ENCODE measurements at regions not wholly inside any gene's neighbourhood (a gene's known extent, or its start where the extent isn't known, plus 50 kb on each side); places are given as distances from the start of the nearest gene placed in this dataset.

DNA sequence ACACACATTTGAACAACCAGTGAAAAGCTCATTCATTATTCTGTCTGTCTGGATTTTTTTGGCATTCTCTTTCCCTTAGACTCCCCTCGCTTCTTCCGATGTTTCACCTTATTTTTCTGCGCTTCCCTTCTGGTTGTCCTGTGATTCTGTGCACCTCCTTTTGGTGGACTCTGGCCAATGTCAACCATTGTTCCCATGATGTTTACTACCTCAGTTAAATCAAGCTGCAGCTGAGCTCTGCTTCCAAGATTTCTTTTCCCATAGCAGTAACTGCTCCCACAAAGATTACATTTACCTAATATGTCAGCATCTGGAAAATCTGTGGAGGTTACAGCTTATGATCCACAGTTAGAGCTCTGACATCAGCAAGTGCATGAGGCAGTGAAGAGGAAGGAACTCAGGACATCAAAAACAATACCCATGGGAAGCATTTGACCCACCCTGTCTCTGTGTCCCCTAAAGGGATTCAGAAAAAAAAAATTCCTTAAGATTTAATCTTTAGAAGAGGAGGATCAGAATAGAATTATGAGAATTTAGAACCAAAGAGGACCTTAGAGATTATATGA is 69.9 kb upstream of the ADAMTS5 start:
- no peaks in the 10 kb centered on the region for H3K4me1 ChIP-seq (ENCODE audit: insufficient read depth, low read length, poor library complexity, severe bottlenecking)
- intact Hi-C loops (cut with micrococcal nuclease; ENCODE audit: unreplicated experiment): no loop called here
- DNase-seq (ENCODE audit: low spot score): no peak
- no peak overlapping the region for H3K4me3 ChIP-seq (ENCODE audit: low read depth, low read length, poor library complexity, severe bottlenecking)
- H3K27ac ChIP-seq (ENCODE audit: low read depth, low read length, poor library complexity, severe bottlenecking): no peak overlapping the region
- CTCF ChIA-PET: no interaction called here
- POLR2A ChIA-PET (ENCODE audit: low non-redundant PET): no interaction called here
- TF ChIP-seq, protein P1, sequence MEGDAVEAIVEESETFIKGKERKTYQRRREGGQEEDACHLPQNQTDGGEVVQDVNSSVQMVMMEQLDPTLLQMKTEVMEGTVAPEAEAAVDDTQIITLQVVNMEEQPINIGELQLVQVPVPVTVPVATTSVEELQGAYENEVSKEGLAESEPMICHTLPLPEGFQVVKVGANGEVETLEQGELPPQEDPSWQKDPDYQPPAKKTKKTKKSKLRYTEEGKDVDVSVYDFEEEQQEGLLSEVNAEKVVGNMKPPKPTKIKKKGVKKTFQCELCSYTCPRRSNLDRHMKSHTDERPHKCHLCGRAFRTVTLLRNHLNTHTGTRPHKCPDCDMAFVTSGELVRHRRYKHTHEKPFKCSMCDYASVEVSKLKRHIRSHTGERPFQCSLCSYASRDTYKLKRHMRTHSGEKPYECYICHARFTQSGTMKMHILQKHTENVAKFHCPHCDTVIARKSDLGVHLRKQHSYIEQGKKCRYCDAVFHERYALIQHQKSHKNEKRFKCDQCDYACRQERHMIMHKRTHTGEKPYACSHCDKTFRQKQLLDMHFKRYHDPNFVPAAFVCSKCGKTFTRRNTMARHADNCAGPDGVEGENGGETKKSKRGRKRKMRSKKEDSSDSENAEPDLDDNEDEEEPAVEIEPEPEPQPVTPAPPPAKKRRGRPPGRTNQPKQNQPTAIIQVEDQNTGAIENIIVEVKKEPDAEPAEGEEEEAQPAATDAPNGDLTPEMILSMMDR (conservative IDR thresholded peaks at IDR 0.05; ENCODE audit: low read depth, low read length): no peak
- no peak for TF ChIP-seq EZH2 (IDR thresholded peaks at IDR 0.05; ENCODE audit: borderline replicate concordance, low read depth, low read length, poor library complexity, severe bottlenecking)
- BruUV-seq (replicated peaks): no TSS peak
- no peaks in the 10 kb centered on the region for H3K9me3 ChIP-seq (ENCODE audit: low read depth, low read length, poor library complexity, severe bottlenecking)
- H3K27me3 ChIP-seq (replicated peaks; ENCODE audit: insufficient read depth, low read depth, low read length, poor library complexity): no peaks in the 10 kb centered on the region
- H3K36me3 ChIP-seq (ENCODE audit: insufficient read depth, low read length, poor library complexity, severe bottlenecking): no peaks in the 10 kb centered on the region

GRCh38 chr21:27035791-27036190 is 68.9 kb upstream of the ADAMTS5 start:
- Histone ChIP-seq H3K27ac (ENCODE audit: low read depth, low read length, poor library complexity, severe bottlenecking) (no peak overlapping the region), H3K4me1 (ENCODE audit: insufficient read depth, low read length, poor library complexity, severe bottlenecking) (no peaks in the 10 kb centered on the region), H3K27me3 (replicated peaks; ENCODE audit: insufficient read depth, low read depth, low read length, poor library complexity) (no peaks in the 10 kb centered on the region), H3K9me3 (ENCODE audit: low read depth, low read length, poor library complexity, severe bottlenecking) (no peaks in the 10 kb centered on the region), H3K36me3 (ENCODE audit: insufficient read depth, low read length, poor library complexity, severe bottlenecking) (no peaks in the 10 kb centered on the region), H3K4me3 (ENCODE audit: low read depth, low read length, poor library complexity, severe bottlenecking) (no peak overlapping the region)
- BruUV-seq (replicated peaks): no TSS peak
- no peak for DNase-seq (ENCODE audit: low spot score)
- ChIA-PET POLR2A (ENCODE audit: low non-redundant PET) (no interaction called here), CTCF (no interaction called here)
- intact Hi-C loops (cut with micrococcal nuclease; ENCODE audit: unreplicated experiment): no loop called here
- TF ChIP-seq EZH2 (IDR thresholded peaks at IDR 0.05; ENCODE audit: borderline replicate concordance, low read depth, low read length, poor library complexity, severe bottlenecking): no peak
- TF ChIP-seq, protein P1 (conservative IDR thresholded peaks at IDR 0.05; ENCODE audit: low read depth, low read length): no peak

GRCh38 chr21:27034796-27035195 is 67.9 kb upstream of the ADAMTS5 start:
- no peaks in the 10 kb centered on the region for H3K36me3 ChIP-seq (ENCODE audit: insufficient read depth, low read length, poor library complexity, severe bottlenecking)
- CTCF ChIA-PET: no interaction called here
- no peak overlapping the region for H3K4me3 ChIP-seq (ENCODE audit: low read depth, low read length, poor library complexity, severe bottlenecking)
- POLR2A ChIA-PET (ENCODE audit: low non-redundant PET): no interaction called here
- no peaks in the 10 kb centered on the region for H3K4me1 ChIP-seq (ENCODE audit: insufficient read depth, low read length, poor library complexity, severe bottlenecking)
- intact Hi-C loops (cut with micrococcal nuclease; ENCODE audit: unreplicated experiment): no loop called here
- H3K9me3 ChIP-seq (ENCODE audit: low read depth, low read length, poor library complexity, severe bottlenecking): no peaks in the 10 kb centered on the region
- H3K27ac ChIP-seq (ENCODE audit: low read depth, low read length, poor library complexity, severe bottlenecking): no peak overlapping the region
- H3K27me3 ChIP-seq (replicated peaks; ENCODE audit: insufficient read depth, low read depth, low read length, poor library complexity): no peaks in the 10 kb centered on the region
- DNase-seq (ENCODE audit: low spot score): no peak
- no TSS peak for BruUV-seq (replicated peaks)
- TF ChIP-seq EZH2 (IDR thresholded peaks at IDR 0.05; ENCODE audit: borderline replicate concordance, low read depth, low read length, poor library complexity, severe bottlenecking): no peak
- TF ChIP-seq, protein P1 (conservative IDR thresholded peaks at IDR 0.05; ENCODE audit: low read depth, low read length): no peak

All from A673 (cell line).